ENCODE measurements at regions not wholly inside any gene's neighbourhood (a gene's known extent, or its start where the extent isn't known, plus 50 kb on each side); places are given as distances from the start of the nearest gene placed in this dataset.

DNA sequence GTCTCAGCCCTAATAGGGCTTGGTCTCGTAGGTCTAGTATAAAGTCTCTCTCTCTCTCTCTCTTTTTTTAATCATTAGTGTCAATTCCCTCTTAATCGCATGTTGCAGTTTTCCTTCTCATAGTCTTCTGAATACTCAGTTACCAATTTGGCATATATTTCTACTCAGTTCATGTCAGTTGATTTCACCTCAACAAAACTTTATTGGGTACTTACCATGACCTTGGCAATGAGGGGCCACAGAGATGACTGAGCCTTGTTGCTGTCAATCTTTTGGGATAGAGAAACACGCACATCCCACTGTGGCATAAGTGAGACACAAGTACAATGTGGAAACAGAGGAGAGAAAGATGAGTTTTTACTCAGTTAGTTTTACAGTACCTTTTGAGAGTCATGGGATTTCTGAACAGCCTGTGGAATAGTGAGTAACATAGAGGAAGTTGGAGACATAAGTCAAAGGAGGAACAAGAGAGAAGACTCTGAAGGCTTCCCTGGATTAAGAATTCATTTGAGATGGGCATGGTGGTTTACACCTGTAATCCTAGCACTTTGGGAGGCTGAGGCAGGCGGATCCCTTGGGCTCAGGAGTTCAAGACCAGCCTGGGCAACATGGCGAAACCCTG lies 150.2 kb upstream of the CBLB start:
- DNase-seq (ENCODE audit: low spot score) (no peak), FAIRE-seq (no peak)

DNA sequence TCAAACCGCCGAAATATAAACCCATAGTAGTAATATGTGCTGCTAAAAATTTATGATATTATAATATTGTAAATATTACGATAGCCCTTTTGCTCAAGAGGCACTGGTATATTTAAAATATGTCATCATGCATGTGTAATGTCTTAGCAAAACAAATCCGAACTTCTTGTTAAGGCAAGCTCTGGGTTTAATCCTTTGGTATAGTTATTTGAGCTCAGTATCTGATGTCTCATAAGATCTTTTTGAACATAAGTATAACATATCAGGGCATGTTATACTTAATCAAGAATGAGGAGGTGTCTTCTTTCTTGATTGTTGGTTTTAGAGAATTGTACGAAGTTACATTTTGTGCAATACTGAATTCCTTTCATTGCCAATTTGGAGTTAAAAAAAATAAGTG lies 154.1 kb upstream of the CBLB start:
- no peak for FAIRE-seq
- DNase-seq (ENCODE audit: low spot score), result no peak

DNA sequence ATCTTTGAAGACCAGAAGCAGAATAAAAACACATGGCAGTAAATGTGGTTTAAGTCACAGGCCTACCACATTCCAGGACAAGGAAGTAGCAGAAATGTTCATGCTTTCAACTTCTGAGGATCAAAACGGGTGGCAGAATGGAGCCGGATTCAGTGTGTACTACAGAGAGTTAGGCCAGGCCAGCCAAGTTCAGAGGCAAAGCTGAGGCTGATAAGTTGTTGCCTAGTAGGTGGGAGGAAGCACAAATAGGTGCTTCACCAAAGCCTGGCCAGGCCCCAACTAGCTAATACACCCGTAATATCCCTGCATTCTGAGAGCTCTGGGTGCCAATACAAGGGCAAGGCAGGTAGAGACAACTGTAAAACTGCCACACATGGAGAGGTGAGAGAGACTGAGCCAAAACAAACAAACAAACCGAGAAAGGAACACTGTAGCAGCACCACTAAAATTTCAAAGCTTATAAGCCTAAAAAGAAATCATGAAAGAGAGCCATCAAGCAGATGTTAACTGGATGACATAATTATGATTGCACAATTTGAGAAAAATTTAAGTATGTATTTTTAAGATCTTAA lies 156.4 kb upstream of the CBLB start:
- DNase-seq (ENCODE audit: low spot score), result no peak
- no peak for FAIRE-seq

DNA sequence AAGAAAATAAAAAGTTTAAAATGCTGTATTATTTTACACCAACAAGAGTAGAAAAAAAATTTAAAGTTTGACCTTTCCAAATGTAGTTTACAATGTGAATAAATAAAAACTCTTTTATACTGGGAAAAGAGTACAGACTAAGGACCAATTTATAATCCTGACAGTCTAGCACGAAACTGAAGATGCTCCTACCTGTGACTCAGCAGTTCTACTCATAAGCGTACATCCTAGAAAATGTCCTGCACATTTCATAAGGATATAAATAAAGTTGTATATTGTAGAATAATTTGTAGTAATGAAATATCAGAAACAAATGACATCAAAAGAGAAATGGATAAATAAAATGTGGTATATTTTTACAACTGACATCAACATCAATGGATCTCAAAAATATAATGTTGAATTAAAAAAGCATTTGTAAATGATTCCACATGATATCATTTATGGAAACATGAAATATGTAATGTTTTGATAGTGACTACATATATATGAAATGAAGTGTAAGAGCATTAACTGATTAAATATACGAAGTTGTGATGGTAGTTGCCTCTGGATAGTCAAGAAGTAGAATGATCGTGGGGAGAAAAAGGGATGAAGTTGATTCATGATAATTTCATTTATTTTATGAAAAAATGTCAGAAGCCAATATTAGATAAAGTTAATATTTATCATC lies 161.3 kb upstream of the CBLB start:
- DNase-seq (ENCODE audit: low spot score) (no peak), FAIRE-seq (peak; percentile 24)

DNA sequence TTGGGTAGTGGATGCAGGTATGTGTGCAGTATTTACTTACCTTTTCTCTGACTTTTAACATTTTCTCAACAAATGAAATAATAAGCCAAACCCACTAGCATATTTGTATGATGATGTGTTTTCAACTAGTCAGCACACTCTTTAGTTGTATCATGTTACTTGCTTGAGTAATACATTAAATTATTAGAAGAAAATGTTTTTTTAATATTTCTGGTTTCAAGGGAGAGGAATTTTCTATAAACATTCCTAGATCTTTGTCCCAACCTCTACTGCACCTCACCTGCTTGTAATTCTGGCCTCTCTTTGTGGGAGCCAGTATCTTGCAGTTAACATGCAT lies 161.8 kb upstream of the CBLB start:
- FAIRE-seq (no peak), DNase-seq (ENCODE audit: low spot score) (no peak)

DNA sequence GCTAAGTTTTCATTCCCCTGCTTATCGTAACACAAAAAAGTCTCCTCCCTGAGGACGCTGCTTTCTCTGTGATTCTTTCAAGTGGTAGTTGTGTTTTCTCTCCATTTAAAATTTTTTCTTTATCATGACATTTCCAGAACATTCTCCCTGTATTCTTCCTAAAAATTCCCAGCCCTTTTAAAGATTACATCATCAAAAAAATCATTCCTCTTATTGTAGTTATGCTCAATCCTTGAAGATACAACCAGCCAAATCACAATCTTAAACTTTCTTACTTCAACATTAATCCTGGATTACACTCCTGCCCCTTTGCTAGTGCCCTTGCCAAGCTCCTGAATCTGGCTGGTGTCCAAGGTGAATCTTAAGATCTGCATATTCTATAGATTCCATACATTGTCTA lies 163.7 kb upstream of the CBLB start:
- no peak for DNase-seq (ENCODE audit: low spot score)
- no peak for FAIRE-seq

DNA sequence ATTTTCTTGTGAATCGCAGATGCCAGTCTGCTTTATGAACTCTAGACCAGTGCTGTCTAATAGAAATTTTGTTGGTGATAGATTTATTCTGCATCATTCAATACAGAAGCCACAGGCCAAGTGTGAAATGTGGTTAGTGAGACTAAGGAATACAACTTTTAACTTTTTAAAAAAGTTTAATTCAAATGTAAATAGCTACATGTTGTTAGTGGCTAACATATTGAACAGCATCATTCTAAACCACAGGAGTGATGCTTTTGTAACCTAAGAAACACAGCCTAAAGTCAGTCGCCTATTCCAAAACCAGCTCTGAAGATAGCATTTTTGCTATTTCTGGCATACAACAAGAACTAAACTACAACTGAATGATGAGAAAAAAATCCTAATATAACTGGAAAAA lies 164.8 kb upstream of the CBLB start:
- no peak for DNase-seq (ENCODE audit: low spot score)

DNA sequence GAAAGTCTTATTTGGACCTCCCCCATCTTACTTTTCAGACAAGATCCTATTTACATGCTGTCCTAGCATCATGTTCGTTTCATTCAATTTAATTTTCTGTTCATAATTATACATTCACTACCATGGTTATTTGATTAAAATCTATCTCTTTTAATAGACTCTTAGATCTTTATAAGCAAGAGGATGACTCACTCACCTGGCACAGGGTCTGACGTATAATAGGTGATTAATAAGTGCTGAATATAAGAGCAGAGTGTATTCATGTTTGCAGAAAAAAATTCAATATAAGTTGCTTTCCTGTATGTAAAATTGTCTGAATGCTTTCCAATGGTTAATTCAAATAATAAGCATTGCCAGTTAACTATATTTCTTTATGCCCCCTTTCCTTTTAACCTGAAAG lies 165.5 kb upstream of the CBLB start:
- DNase-seq (ENCODE audit: low spot score) (no peak), FAIRE-seq (peak; percentile 12)

More for the DNA sequence above, 164.8 kb upstream of the CBLB start:
- FAIRE-seq, result no peak

DNA sequence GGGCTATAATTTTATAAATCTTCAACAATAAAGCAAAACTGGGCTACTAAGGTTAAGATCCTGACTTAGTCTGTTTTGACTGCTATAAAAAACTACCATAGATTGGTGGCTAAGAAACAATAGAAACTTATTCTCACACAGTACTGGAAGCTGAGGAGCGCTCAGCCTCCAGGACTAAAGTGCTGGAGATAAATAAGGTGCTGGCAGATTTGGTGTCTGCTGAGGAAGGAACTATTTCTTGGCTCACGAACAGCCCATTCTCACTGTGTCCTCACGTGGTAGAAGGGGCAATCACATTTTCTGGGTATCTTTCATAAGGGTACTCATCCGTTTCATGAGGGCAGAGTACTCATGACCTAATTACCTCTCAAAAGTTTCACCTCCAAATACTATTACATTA lies 166.8 kb upstream of the CBLB start:
- no peak for FAIRE-seq
- DNase-seq (ENCODE audit: low spot score), result no peak

DNA sequence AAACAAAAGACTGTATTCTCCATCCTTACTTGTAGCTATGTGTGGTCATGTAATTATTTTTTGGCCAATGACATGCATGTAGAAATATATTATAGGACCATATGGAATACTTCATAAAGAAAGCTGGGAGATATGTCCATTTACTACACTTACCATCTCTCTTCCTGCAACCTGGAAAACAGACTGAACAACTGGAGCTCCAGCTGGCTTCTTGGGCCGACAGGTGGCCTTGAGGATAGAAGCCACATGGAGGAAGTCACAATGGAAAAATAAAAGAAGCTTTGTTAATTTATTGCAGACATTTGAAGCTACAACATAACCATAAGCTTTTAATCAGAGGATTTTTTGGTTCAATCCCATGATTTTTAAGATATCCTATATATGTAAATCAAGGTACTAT lies 167.9 kb upstream of the CBLB start:
- FAIRE-seq (no peak), DNase-seq (ENCODE audit: low spot score) (no peak)

DNA sequence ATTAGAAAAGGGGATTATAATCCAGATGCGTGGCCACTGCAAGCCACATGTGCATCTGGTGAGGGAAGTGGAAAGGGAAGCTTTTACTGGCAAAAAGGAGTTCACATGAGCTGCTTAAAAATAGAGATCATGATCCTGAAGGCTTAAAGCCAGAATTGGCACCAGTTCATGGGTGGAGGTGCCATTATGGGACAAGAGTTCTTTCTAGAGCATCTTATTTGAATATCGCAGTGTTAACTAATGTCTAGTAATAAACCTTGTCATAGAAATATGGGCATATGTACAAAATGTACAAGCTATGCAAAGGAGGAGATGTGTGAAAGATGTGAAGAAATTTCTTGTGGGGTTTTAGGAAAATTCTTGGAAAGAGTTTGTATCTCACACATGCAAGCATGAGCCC lies 178.4 kb upstream of the CBLB start:
- no peak for DNase-seq (ENCODE audit: low spot score)
- FAIRE-seq, result no peak

DNA sequence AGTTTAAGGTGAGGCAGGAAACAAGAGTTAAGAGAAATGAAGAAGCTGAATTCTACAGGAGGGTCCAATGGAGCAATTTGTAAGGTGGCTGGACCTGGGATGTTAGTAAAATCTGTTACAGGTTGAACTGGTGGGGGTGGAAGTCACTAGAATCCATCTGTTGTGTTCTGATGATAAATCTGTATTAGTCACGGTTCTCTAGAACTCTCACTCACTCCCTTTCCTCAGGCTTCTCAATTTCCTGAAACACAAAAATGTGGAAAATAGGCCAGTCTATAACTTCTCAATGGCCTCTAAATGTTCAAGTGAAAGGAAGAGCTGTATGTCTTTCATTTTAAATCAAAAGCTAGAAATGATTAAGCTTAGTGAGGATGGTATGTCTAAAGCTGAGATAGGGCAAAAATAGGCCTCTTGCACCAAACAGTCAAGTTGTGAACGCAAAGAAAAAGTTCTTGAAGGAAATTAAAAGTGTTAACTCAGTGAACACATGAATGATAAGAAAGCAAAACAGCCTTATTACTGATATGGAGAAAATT lies 180.2 kb upstream of the CBLB start:
- FAIRE-seq, result no peak
- DNase-seq (ENCODE audit: low spot score), result no peak

DNA sequence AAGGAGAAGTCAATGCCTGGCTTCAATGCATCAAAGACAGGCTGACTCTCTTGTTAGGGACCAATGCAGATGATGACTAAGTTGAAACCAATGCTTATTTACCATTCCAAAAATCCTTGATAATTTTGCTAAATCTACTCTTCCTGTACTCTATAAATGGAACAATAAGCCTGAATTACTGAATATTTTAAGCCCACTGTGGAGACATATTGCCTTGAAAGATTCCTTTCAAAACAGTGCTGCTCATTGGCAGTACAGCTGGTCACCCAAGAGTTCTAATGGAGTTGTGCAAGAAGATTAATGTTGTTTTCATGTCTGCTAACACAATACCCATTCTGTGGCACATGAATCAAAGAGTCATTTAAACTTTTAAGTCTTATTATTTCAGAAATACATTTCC lies 181.0 kb upstream of the CBLB start:
- FAIRE-seq (no peak), DNase-seq (ENCODE audit: low spot score) (no peak)

DNA sequence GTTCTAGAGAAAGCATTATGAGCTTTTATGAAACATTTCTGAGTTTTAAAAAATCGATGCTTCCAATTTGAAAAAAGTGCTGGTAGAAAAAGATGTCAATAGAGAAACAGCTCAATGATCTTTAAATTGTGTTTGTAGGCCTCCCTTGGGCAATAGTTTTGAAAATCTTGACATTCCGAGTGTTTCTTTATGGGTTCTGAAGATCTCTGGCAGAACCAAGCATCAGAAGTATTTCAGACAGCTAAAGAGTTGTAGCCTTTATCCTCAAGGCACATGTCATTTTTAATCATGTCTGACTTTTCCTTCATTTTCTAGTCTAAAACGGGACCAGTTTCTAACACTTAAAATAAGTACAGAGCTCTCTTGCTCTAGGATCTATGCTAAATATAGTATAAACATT lies 188.1 kb upstream of the CBLB start:
- DNase-seq (ENCODE audit: low spot score), result no peak
- no peak for FAIRE-seq

DNA sequence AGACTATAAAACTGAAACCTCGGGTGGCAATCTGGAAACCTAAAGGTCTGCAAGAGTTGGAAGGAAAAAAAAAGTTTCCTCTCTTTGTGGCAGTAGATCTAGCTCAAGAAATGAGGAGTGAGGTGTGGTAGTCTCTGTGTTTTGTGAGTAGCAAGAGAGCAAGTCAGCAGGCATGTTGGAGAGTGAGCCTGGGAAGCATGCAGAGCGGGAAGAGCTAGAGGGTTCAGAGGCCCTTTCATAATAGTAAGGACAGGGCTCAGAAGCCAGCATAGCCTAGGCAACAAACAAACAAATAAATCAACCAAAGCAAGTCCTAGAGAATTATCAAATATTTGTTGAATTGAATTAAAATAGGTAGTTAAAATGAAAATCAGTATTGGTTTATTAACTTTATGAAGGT lies 189.7 kb upstream of the CBLB start:
- no peak for FAIRE-seq
- DNase-seq (ENCODE audit: low spot score), result no peak

DNA sequence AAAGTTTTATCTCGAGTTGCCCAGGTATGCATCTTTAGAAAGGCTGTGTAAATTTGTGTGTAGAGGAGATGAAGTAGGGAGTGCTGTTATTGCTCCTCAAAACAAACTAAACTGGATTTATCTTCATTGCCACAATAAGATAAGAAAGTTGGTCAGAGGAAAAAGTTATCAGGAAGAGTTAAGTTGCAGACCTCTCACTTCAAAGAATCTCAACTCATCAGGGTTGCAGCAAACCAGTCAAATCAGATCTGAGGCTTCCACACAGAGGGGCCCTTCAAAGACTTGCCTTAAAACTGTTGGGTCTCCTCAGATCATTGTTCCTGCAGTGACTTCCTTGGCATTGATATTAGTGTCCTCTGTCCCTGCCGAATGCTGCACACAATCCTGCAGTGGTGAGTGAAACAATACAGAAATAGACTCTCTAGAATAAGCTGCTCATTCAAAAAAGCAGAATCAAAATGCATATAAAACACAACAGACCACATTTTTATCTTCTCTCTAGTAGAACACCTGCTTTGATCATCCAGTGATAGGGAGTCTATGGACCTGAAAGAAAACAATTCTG lies 191.2 kb upstream of the CBLB start:
- no peak for FAIRE-seq
- DNase-seq (ENCODE audit: low spot score), result no peak

DNA sequence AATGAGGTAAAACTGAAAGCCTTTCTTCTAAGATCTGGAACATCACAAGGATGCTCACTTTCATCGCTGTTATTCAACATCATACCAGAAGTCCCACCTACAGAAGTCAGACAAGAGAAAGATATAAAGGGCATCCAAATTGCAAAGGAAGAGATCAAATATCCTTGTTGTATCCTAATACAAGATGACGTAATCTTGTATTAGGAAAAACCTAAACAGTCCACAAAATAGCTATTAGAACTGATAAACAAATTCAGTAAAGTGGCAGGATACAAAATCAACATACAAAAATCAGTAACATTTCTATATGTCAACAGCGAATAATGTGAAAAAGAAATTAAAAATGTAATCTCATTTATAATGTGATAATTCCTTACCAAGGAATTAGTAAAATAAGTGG lies 195.1 kb upstream of the CBLB start:
- FAIRE-seq (no peak), DNase-seq (ENCODE audit: low spot score) (no peak)

DNA sequence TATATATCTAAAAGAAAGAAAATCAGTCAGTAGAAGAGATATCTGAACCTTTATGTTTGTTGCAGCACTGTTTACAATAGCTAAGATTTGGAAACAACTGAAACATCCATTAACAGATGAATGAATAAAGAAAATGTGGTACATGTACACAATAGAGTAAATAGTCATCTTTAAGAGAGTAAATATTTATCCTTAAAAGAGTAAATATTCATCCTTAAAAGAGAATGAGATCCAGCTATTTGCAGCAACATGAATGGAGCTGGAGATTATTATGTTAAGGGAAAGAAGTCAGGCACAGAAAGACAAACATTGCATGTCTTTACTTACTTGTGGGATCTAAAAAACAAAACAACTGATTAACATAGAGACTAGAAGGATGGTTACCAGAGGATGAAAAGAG lies 197.0 kb upstream of the CBLB start:
- no peak for DNase-seq (ENCODE audit: low spot score)
- FAIRE-seq, result no peak

DNA sequence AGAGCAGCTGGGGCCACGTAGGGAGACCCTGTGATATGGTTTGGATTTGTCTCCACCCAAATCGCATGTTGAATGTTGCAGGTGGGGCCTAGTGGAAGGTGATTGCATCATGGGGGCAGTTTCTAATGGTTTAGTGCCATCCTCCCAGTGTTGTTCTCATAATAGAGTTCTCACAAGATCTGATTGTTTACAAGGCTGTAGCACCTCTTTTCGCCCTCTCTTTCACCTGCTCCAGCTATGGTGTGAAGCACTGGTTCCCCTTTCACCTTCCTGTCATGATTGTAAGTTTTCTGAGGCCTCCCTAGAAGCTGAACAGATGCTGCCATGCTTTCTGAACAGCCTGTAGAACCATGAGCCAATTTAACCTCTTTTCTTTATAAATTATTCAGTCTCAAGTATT lies 198.9 kb upstream of the CBLB start:
- no peak for FAIRE-seq
- no peak for DNase-seq (ENCODE audit: low spot score)

DNA sequence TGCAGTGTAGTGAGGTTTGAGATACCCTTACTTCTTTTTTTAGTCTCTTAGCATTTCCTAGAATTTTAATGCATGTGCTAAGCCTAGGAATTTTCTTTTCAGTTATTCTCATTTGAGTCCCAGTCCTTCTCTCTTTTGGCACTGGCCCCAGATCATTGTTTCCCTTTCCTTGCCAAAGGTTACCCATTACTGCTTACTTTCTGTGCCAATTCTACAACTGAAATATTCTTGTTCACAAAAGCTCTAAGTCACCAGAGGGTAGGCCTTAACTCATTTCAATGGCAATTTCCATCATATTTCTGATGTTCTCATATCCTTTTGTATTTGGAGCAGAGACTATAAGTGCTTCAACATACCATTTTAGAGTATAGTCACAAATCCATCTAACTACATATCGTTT lies 199.6 kb upstream of the CBLB start:
- FAIRE-seq, result no peak

DNA sequence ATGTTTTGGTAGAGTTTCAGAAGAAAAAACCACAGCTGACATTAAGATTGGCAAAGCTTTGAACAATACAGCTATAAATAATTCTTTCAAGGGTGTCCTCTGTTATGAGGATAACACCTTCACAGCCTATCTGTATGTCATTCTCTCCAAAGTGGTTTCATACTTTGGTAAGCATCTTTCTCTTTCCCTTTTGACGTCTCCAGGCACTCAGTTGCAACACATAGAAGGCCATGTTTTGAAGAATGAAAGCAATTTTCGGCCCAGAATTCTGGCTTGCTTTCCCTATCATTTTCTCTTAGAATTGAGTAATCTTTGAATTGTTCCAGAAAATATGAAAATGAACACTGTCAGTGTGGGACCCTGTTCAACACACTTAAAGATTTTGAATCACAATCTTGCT lies 200.0 kb upstream of the CBLB start:
- FAIRE-seq (no peak), DNase-seq (ENCODE audit: low spot score) (no peak)

More for the DNA sequence above, 199.6 kb upstream of the CBLB start:
- DNase-seq (ENCODE audit: low spot score), result no peak

DNA sequence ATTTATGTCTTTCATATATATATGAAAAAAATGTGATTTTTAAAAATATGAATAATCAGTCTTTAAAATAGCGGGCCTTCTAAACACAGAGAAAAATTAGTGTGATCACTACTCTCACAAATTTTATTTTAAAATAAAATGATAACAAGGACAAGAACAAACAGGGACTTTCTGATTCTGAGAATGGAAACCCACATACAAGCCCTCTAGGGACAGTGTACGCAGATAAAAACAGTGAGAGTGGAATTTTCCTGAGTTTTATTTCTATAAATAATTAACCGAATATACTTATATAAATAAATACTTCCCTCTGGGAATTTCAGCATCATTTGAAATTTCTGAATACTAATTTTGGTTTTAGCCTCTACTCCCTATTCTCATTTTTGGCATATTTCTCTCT lies 201.4 kb upstream of the CBLB start:
- no peak for DNase-seq (ENCODE audit: low spot score)
- FAIRE-seq, result no peak

DNA sequence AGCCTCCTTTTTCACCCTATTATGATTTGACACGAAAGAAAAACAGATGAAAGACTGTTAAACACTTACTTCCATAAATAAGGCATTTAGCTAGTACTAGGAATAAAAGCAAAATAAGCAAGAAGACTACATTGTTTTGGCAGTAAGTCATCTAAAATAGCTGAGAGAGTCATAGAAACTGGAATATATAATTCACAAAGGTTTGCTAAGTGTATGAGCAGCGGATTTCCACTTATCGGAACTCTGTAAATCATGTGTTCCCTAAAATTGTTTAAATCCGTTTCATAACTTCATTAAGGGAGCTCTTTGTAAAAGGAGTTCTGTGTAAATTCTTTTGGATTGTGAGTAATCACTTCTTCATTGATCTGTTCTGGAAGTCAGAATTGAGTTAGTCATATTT lies 202.5 kb upstream of the CBLB start:
- FAIRE-seq, result no peak

More for the DNA sequence above, 202.5 kb upstream of the CBLB start:
- no peak for DNase-seq (ENCODE audit: low spot score)
